ENCODE measurements at regions not wholly inside any gene's neighbourhood (a gene's known extent, or its start where the extent isn't known, plus 50 kb on each side); places are given as distances from the start of the nearest gene placed in this dataset.

DNA sequence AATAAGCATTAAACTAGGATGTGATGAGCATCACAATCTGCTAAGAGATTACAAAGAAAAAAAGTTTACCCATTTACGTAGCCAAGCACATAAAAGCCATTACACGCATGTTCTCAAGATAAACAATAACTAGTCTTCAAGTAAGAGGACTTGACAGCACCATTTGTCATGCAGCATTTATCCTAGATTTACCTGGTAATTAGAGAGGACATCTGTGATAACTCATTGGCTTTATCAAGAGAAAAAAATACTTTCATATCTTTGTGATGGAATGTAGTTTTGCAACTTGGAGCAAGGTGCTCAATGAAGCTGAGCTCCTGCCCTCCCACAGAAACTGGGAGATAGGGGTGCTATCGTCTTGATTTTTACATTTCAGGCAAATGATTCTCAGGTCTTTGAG is 1023.7 kb downstream of the FSCB start:
- Mint-ChIP-seq H3K4me1 (ENCODE audit: low read depth, unreplicated experiment) (no peaks in the 10 kb centered on the region), H3K36me3 (ENCODE audit: unreplicated experiment) (no peaks in the 10 kb centered on the region), H3K27me3 (ENCODE audit: unreplicated experiment) (no peaks in the 10 kb centered on the region), H3K9me3 (ENCODE audit: unreplicated experiment) (no peaks in the 10 kb centered on the region), H3K4me3 (ENCODE audit: unreplicated experiment) (no peak overlapping the region), H3K27ac (ENCODE audit: unreplicated experiment) (no peak overlapping the region)
- TF ChIP-seq, protein P1, sequence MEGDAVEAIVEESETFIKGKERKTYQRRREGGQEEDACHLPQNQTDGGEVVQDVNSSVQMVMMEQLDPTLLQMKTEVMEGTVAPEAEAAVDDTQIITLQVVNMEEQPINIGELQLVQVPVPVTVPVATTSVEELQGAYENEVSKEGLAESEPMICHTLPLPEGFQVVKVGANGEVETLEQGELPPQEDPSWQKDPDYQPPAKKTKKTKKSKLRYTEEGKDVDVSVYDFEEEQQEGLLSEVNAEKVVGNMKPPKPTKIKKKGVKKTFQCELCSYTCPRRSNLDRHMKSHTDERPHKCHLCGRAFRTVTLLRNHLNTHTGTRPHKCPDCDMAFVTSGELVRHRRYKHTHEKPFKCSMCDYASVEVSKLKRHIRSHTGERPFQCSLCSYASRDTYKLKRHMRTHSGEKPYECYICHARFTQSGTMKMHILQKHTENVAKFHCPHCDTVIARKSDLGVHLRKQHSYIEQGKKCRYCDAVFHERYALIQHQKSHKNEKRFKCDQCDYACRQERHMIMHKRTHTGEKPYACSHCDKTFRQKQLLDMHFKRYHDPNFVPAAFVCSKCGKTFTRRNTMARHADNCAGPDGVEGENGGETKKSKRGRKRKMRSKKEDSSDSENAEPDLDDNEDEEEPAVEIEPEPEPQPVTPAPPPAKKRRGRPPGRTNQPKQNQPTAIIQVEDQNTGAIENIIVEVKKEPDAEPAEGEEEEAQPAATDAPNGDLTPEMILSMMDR (IDR thresholded peaks at IDR 0.05; ENCODE audit: partially characterized antibody, unreplicated experiment) = no peak
- DNase-seq = no peak

DNA sequence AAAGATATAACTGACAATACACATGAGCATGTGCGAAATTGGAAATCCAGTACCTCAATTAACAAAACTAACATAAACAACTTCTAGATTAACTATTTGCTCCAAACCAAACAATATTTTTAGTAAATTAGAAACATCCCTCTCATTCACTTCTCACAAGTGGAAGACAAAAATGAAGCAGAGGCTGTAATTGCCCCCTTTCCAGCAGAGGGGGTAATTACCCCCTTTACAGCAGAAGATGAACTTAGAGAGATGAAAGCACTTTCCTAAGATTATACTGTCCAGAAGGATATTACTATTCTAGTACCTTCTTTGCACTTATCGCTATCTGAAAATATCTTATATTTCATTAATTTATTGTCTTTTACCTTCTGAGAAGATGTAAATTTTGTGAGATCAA is 1025.2 kb downstream of the FSCB start:
- Mint-ChIP-seq H3K9me3 (ENCODE audit: unreplicated experiment) (no peaks in the 10 kb centered on the region), H3K36me3 (ENCODE audit: unreplicated experiment) (no peaks in the 10 kb centered on the region), H3K4me3 (ENCODE audit: unreplicated experiment) (no peak overlapping the region), H3K27ac (ENCODE audit: unreplicated experiment) (no peak overlapping the region), H3K27me3 (ENCODE audit: unreplicated experiment) (no peaks in the 10 kb centered on the region), H3K4me1 (ENCODE audit: low read depth, unreplicated experiment) (no peaks in the 10 kb centered on the region)
- DNase-seq = no peak
- TF ChIP-seq, protein P1 (IDR thresholded peaks at IDR 0.05; ENCODE audit: partially characterized antibody, unreplicated experiment) = no peak

DNA sequence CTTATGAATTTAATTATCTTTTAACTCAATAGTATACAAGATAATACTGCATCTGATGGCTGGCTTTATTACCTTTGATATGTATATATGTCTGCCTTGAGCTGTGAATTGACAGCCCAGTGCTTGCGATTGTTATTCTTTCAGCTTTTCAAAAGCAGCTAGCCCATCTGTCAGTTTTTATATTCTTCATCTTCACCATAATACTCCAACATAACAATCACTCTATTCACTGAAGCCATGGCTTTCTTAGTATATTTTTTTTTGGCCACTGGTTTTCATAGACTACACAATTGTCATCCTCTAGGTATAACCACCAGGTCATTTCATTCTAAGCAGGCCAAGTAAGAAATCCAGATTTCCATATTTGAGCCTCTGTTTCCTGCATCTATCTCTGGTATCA is 1026.1 kb downstream of the FSCB start:
- TF ChIP-seq, protein P1 (IDR thresholded peaks at IDR 0.05; ENCODE audit: partially characterized antibody, unreplicated experiment) = no peak
- DNase-seq = no peak
- Mint-ChIP-seq H3K36me3 (ENCODE audit: unreplicated experiment) (no peaks in the 10 kb centered on the region), H3K27ac (ENCODE audit: unreplicated experiment) (no peak overlapping the region), H3K9me3 (ENCODE audit: unreplicated experiment) (no peaks in the 10 kb centered on the region), H3K4me1 (ENCODE audit: low read depth, unreplicated experiment) (no peaks in the 10 kb centered on the region), H3K4me3 (ENCODE audit: unreplicated experiment) (no peak overlapping the region), H3K27me3 (ENCODE audit: unreplicated experiment) (no peaks in the 10 kb centered on the region)

GRCh38 chr14:43479596-43480195 is 1027.4 kb downstream of the FSCB start:
- Mint-ChIP-seq H3K4me1 (ENCODE audit: low read depth, unreplicated experiment) (no peaks in the 10 kb centered on the region), H3K4me3 (ENCODE audit: unreplicated experiment) (no peak overlapping the region), H3K27me3 (ENCODE audit: unreplicated experiment) (no peaks in the 10 kb centered on the region), H3K27ac (ENCODE audit: unreplicated experiment) (no peak overlapping the region), H3K36me3 (ENCODE audit: unreplicated experiment) (no peaks in the 10 kb centered on the region), H3K9me3 (ENCODE audit: unreplicated experiment) (no peaks in the 10 kb centered on the region)
- TF ChIP-seq, protein P1 (IDR thresholded peaks at IDR 0.05; ENCODE audit: partially characterized antibody, unreplicated experiment) = no peak
- no peak for DNase-seq

GRCh38 chr14:43476822-43477221 is 1030.3 kb downstream of the FSCB start:
- Mint-ChIP-seq H3K27ac (ENCODE audit: unreplicated experiment) (no peak overlapping the region), H3K4me3 (ENCODE audit: unreplicated experiment) (no peak overlapping the region), H3K36me3 (ENCODE audit: unreplicated experiment) (no peaks in the 10 kb centered on the region), H3K9me3 (ENCODE audit: unreplicated experiment) (no peaks in the 10 kb centered on the region), H3K27me3 (ENCODE audit: unreplicated experiment) (no peaks in the 10 kb centered on the region), H3K4me1 (ENCODE audit: low read depth, unreplicated experiment) (no peaks in the 10 kb centered on the region)
- no peak for DNase-seq
- TF ChIP-seq, protein P1 (IDR thresholded peaks at IDR 0.05; ENCODE audit: partially characterized antibody, unreplicated experiment) = no peak
